H1 (cell line): ENCODE measurements at regions not wholly inside any gene's neighbourhood (a gene's known extent, or its start where the extent isn't known, plus 50 kb on each side); places are given as distances from the start of the nearest gene placed in this dataset.
A peak's percentile ranks its signal among the peaks of the same experiment; 100 is the strongest.

Experiments
- CTCF ChIA-PET: fragments of 300-600 bp; sonication (Branson Sonifier 250); formaldehyde crosslinking; loops from one replicate; lab custom pipeline; 2021; ENCODE audit not compliant: partially characterized antibody; lab: Charles Lee
- POLR2A ChIA-PET: fragments of 300-600 bp; sonication (Branson Sonifier 250); formaldehyde crosslinking; loops from one replicate; lab custom pipeline; 2021; ENCODE audit warnings: inconsistent platforms; ENCODE audit not compliant: partially characterized antibody; lab: Charles Lee
- DNase-seq, 2 experiments: peaks; one replicate each; pipeline versions ENCODE4 v3.0.0 to v3.0.0-alpha.2; 2010 to 2022; ENCODE audit warnings: low spot score in 2 of 2, low read depth in 1 of 2, mixed read lengths in 1 of 2
- FAIRE-seq: peaks from 2 replicates; lab custom pipeline; 2011; peaks lifted over from hg19 to GRCh38; lab: Jason Lieb, UNC
- H2AFZ ChIP-seq: 2 replicates; pipeline ENCODE4 v1.8.1; 2012; ENCODE audit warnings: low read length, inconsistent platforms
- H2AK5ac ChIP-seq: 2 replicates; pipeline ENCODE4 v1.6.1; 2013; ENCODE audit warnings: low read depth, low read length
- H2BK120ac ChIP-seq: replicated peaks from 2 replicates; pipeline ENCODE3; 2013; ENCODE audit warnings: low read depth, low read length, inconsistent platforms
- H2BK12ac ChIP-seq: 2 replicates; pipeline ENCODE4 v1.6.1; 2013; ENCODE audit warnings: low read depth, low read length
- H2BK15ac ChIP-seq: 2 replicates; pipeline ENCODE4 v1.6.1; 2013; ENCODE audit warnings: low read length
- H2BK20ac ChIP-seq: 2 replicates; pipeline ENCODE4 v1.6.1; 2013; ENCODE audit warnings: low read length
- H2BK5ac ChIP-seq: 2 replicates; pipeline ENCODE4 v1.6.1; 2013; ENCODE audit warnings: low read depth, low read length
- H3K14ac ChIP-seq: 2 replicates; pipeline ENCODE4 v1.6.1; 2013; ENCODE audit warnings: inconsistent platforms; ENCODE audit not compliant: insufficient read length
- H3K18ac ChIP-seq: 2 replicates; pipeline ENCODE4 v1.6.1; 2013; ENCODE audit warnings: low read length; ENCODE audit errors: extremely low read depth
- H3K23ac ChIP-seq: 2 replicates; pipeline ENCODE4 v1.6.1; 2013; ENCODE audit warnings: inconsistent platforms; ENCODE audit not compliant: insufficient read length
- H3K23me2 ChIP-seq: 2 replicates; pipeline ENCODE4 v1.6.1; 2013; ENCODE audit warnings: low read depth, low read length
- H3K27ac ChIP-seq: 2 replicates; pipeline ENCODE4 v1.6.1; 2011; ENCODE audit warnings: low read depth, low read length, inconsistent platforms
- H3K27me3 ChIP-seq, 4 experiments: replicated peaks in 1 of 4; 1 replicate in 1 of 4; 2 replicates in 3 of 4; pipeline versions ENCODE4 v1.6.1 to v1.8.1; 2011 to 2013; ENCODE audit warnings: low read length in 3 of 4, mild to moderate bottlenecking in 3 of 4, inconsistent platforms in 2 of 4, mixed read lengths in 2 of 4, moderate library complexity in 1 of 4; ENCODE audit not compliant: control insufficient read depth in 3 of 4, insufficient read depth in 3 of 4; ENCODE audit errors: extremely low read depth in 1 of 4
- H3K36me3 ChIP-seq, 4 experiments: 2 replicates each; pipeline versions ENCODE4 v1.6.1 to v1.8.1; 2011 to 2013; ENCODE audit warnings: mild to moderate bottlenecking in 4 of 4, low read length in 3 of 4, moderate library complexity in 2 of 4, control low read depth in 1 of 4, inconsistent platforms in 1 of 4; ENCODE audit not compliant: insufficient read depth in 4 of 4, control insufficient read depth in 2 of 4
- H3K4ac ChIP-seq: replicated peaks from 2 replicates; pipeline ENCODE3; 2013; ENCODE audit warnings: low read length, low read depth, mixed read lengths, inconsistent platforms; ENCODE audit not compliant: insufficient read length
- H3K4me1 ChIP-seq, 4 experiments: replicated peaks in 1 of 4; 1 replicate in 1 of 4; 2 replicates in 3 of 4; pipeline versions ENCODE4 v1.6.1 to v1.8.1; 2011 to 2013; ENCODE audit warnings: low read length in 3 of 4, inconsistent platforms in 2 of 4, mixed read lengths in 1 of 4; ENCODE audit not compliant: insufficient read depth in 4 of 4, control insufficient read depth in 3 of 4
- H3K4me2 ChIP-seq, 2 experiments: 2 replicates each; pipeline versions ENCODE4 v1.6.1 to v1.8.1; 2011 to 2013; ENCODE audit warnings: low read depth in 2 of 2, low read length in 2 of 2, control low read depth in 1 of 2, inconsistent platforms in 1 of 2, mild to moderate bottlenecking in 1 of 2; ENCODE audit not compliant: insufficient read depth in 1 of 2
- H3K4me3 ChIP-seq, 4 experiments: fragments of 200-600, 300-600 bp in 1 of 4; sonication (generic), shearing (Covaris generic), sonication (Bioruptor Twin) in 1 of 4; 2 replicates each; pipeline versions ENCODE4 v1.5.1 to v1.8.1; 2011 to 2016; ENCODE audit warnings: low read length in 4 of 4, low read depth in 3 of 4, control low read depth in 2 of 4, inconsistent platforms in 2 of 4, mild to moderate bottlenecking in 2 of 4, mixed read lengths in 1 of 4, moderate library complexity in 1 of 4; ENCODE audit not compliant: insufficient read depth in 2 of 4; ENCODE audit errors: extremely low read depth in 1 of 4
- H3K56ac ChIP-seq: replicated peaks from 2 replicates; pipeline ENCODE3; 2013; ENCODE audit warnings: low read depth, mild to moderate bottlenecking, mixed read lengths, low read length, inconsistent platforms; ENCODE audit not compliant: insufficient read length
- H3K79me1 ChIP-seq: 2 replicates; pipeline ENCODE4 v1.6.1; 2013; ENCODE audit warnings: low read depth, low read length, control low read depth
- H3K79me2 ChIP-seq, 2 experiments: 2 replicates each; pipeline versions ENCODE4 v1.6.1 to v1.8.1; 2012 to 2013; ENCODE audit warnings: low read length in 2 of 2, mild to moderate bottlenecking in 2 of 2, inconsistent platforms in 1 of 2; ENCODE audit not compliant: insufficient read depth in 2 of 2, control insufficient read depth in 1 of 2
- H3K9ac ChIP-seq, 4 experiments: replicated peaks in 1 of 4; 1 replicate in 1 of 4; 2 replicates in 3 of 4; pipeline versions ENCODE4 v1.6.1 to v1.8.1; 2011 to 2013; ENCODE audit warnings: low read depth in 3 of 4, low read length in 3 of 4, control low read depth in 2 of 4, mild to moderate bottlenecking in 2 of 4, moderate library complexity in 2 of 4, inconsistent platforms in 1 of 4; ENCODE audit errors: extremely low read depth in 1 of 4
- H3K9me3 ChIP-seq, 2 experiments: 2 replicates each; pipeline versions ENCODE4 v1.6.1 to v1.8.1; 2012 to 2013; ENCODE audit warnings: mild to moderate bottlenecking in 2 of 2, moderate library complexity in 2 of 2, control low read depth in 1 of 2, inconsistent platforms in 1 of 2, low read depth in 1 of 2, low read length in 1 of 2, mixed read lengths in 1 of 2; ENCODE audit not compliant: insufficient read depth in 2 of 2
- H4K20me1 ChIP-seq, 2 experiments: replicated peaks in 1 of 2; 2 replicates each; pipeline versions ENCODE3 to v1.8.1; 2011 to 2013; ENCODE audit warnings: inconsistent platforms in 2 of 2, low read length in 2 of 2, mild to moderate bottlenecking in 1 of 2; ENCODE audit not compliant: insufficient read depth in 2 of 2, control insufficient read depth in 1 of 2
- H4K5ac ChIP-seq: 2 replicates; pipeline ENCODE4 v1.6.1; 2013; ENCODE audit warnings: low read length, low read depth, mixed read lengths, inconsistent platforms; ENCODE audit not compliant: insufficient read length
- H4K8ac ChIP-seq: 2 replicates; pipeline ENCODE4 v1.8.0; 2013; ENCODE audit warnings: mild to moderate bottlenecking, moderate library complexity, low read length, inconsistent platforms; ENCODE audit not compliant: insufficient read depth; ENCODE audit errors: extremely low read depth
- H4K91ac ChIP-seq: replicated peaks from 2 replicates; pipeline ENCODE3; 2013; ENCODE audit warnings: low read length, mixed read lengths, inconsistent platforms; ENCODE audit not compliant: insufficient read length
- CBX8 ChIP-seq: fragments of 300-800, 300-1000 bp; sonication (generic); IDR thresholded peaks from 2 replicates; pipeline ENCODE4 v1.7.1; 2016; ENCODE audit warnings: low read depth, low read length, borderline replicate concordance
- CHD2 ChIP-seq: IDR thresholded peaks from 2 replicates; pipeline ENCODE4 v1.6.1; 2012; ENCODE audit warnings: low read length, improper control_type of control experiment
- CTCF ChIP-seq, 3 experiments: IDR thresholded peaks; 1 replicate in 2 of 3; 2 replicates in 1 of 3; pipeline versions ENCODE4 v1.5.1 to v1.6.1; 2011; ENCODE audit warnings: low read length in 3 of 3, mild to moderate bottlenecking in 3 of 3, inconsistent platforms in 2 of 3, low read depth in 1 of 3, moderate library complexity in 1 of 3; ENCODE audit not compliant: insufficient read depth in 1 of 3; ENCODE audit errors: control extremely low read depth in 1 of 3
- GABPA ChIP-seq: IDR thresholded peaks from 2 replicates; pipeline ENCODE4 v1.6.1; 2011; ENCODE audit warnings: mild to moderate bottlenecking, low read length, moderate library complexity, borderline replicate concordance; ENCODE audit not compliant: insufficient read depth
- HDAC2 ChIP-seq, 2 experiments: fragments of 300-600 bp in 1 of 2; sonication (generic) in 1 of 2; IDR thresholded peaks; 2 replicates each; pipeline ENCODE4 v1.6.1; 2011 to 2012; ENCODE audit warnings: low read depth in 2 of 2, low read length in 2 of 2, mild to moderate bottlenecking in 2 of 2, moderate library complexity in 2 of 2, borderline replicate concordance in 1 of 2, inconsistent platforms in 1 of 2
- JUND ChIP-seq: IDR thresholded peaks from 2 replicates; pipeline ENCODE4 v1.6.1; 2011; ENCODE audit warnings: mild to moderate bottlenecking, improper control_type of control experiment, low read length
- RAD21 ChIP-seq, 2 experiments: IDR thresholded peaks in 1 of 2; conservative IDR thresholded peaks in 1 of 2; 2 replicates each; pipeline ENCODE4 v1.6.1; 2011; ENCODE audit warnings: low read depth in 2 of 2, low read length in 2 of 2, improper control_type of control experiment in 1 of 2, inconsistent platforms in 1 of 2, mild to moderate bottlenecking in 1 of 2, moderate library complexity in 1 of 2
- TCF12 ChIP-seq: IDR thresholded peaks from 2 replicates; pipeline ENCODE4 v1.6.1; 2011; ENCODE audit warnings: low read depth, mild to moderate bottlenecking, low read length

GRCh38 chr13:99028890-99029289, 51.0 kb upstream of the DOCK9 start:
- no peak overlapping the region for H3K18ac ChIP-seq
- H3K36me3 ChIP-seq: no peaks in the 10 kb centered on the region
- H2BK15ac ChIP-seq: no peak overlapping the region
- no peaks in the 10 kb centered on the region for H3K79me1 ChIP-seq
- no peak overlapping the region for H2BK120ac ChIP-seq
- ChIA-PET POLR2A (no interaction called here), CTCF (interaction anchor here (0.6 to 3.0 kb wide), 39 partner anchors 8 to 241 kb away, joined by 3 to 13 read pairs (median 4); partner anchors contain the start of gene DOCK9)
- no peaks in the 10 kb centered on the region for H4K20me1 ChIP-seq
- H2AK5ac ChIP-seq: no peak overlapping the region
- no peak overlapping the region for H3K4me2 ChIP-seq
- 0 out of 7 replicates have a peak, but pooled peaks cover 0 to 1% (median 0%) of the 10 kb centered on the region in 4 experiments for H3K4me1 ChIP-seq
- H3K23me2 ChIP-seq: no peaks in the 10 kb centered on the region
- no peak overlapping the region for H4K8ac ChIP-seq
- no peak overlapping the region for H3K9ac ChIP-seq
- no peak overlapping the region for H3K4ac ChIP-seq
- no peak overlapping the region for H2AFZ ChIP-seq
- DNase-seq (peak; percentile 41 to 61), FAIRE-seq (no peak)
- H3K23ac ChIP-seq: no peak overlapping the region
- no peak overlapping the region for H3K27ac ChIP-seq
- H3K56ac ChIP-seq: no peak overlapping the region
- no peak overlapping the region for H2BK5ac ChIP-seq
- no peak overlapping the region for H2BK20ac ChIP-seq
- no peaks in the 10 kb centered on the region for H3K27me3 ChIP-seq
- no peak overlapping the region for H4K91ac ChIP-seq
- H3K4me3 ChIP-seq: no peak overlapping the region
- H3K9me3 ChIP-seq: 0 out of 4 replicates have a peak, but pooled peaks cover 0 to 3% of the 10 kb centered on the region in 2 experiments
- TF ChIP-seq GABPA (no peak), HDAC2 (IDR thresholded peaks at IDR 0.05; ENCODE audit: borderline replicate concordance in 1 of 2, low read depth in 2 of 2, low read length in 2 of 2) (no peak), RAD21 (IDR thresholded peaks at IDR 0.05 in 1 of 2, conservative IDR thresholded peaks at IDR 0.05 in 1 of 2; ENCODE audit: low read depth in 2 of 2, low read length in 2 of 2) (peak; percentile 58 to 76), TCF12 (no peak), CHD2 (no peak), CTCF (IDR thresholded peaks at IDR 0.05; ENCODE audit: control extremely low read depth in 1 of 3, insufficient read depth in 1 of 3, low read depth in 1 of 3, low read length in 3 of 3) (peak; percentile 64 to 91 (median 69)), CBX8 (no peak), JUND (0 out of 2 replicates have a peak, but pooled peaks have one; percentile 28)
- TF ChIP-seq, all 59 proteins: peak for 3
- H3K79me2 ChIP-seq: no peaks in the 10 kb centered on the region
- no peak overlapping the region for H3K14ac ChIP-seq
- no peak overlapping the region for H4K5ac ChIP-seq
- H2BK12ac ChIP-seq: no peak overlapping the region
